ENCODE measurements at regions not wholly inside any gene's neighbourhood (a gene's known extent, or its start where the extent isn't known, plus 50 kb on each side); places are given as distances from the start of the nearest gene placed in this dataset.

GRCh38 chr5:35309365-35310130 lies 79.3 kb upstream of the PRLR start:
- no peaks in the 10 kb centered on the region for H3K23me2 ChIP-seq (ENCODE audit: low read depth, low read length)
- no peak overlapping the region for H3K4ac ChIP-seq (replicated peaks; ENCODE audit: insufficient read length, low read depth, low read length)
- no peak overlapping the region for H3K4me3 ChIP-seq (ENCODE audit: extremely low read depth in 1 of 4, insufficient read depth in 2 of 4, low read depth in 3 of 4, low read length in 4 of 4)
- WGBS, 2 experiments (ENCODE audit: extremely low coverage in 1 of 2, insufficient coverage in 1 of 2, insufficient read length in 1 of 2, insufficient replicate concordance in 2 of 2, low coverage in 1 of 2, low lambda C conversion rate in 2 of 2, missing lambda C conversion rate in 1 of 2) = 93% methylated on average over 7 of the region's 7 CpGs; no CpG with 5 or more reads in 1 of the 2 experiments
- no peaks in the 10 kb centered on the region for H3K79me1 ChIP-seq (ENCODE audit: low read depth, low read length)
- H3K9me3 ChIP-seq (ENCODE audit: insufficient read depth in 2 of 2, low read depth in 1 of 2, low read length in 1 of 2) = no peaks in the 10 kb centered on the region
- no peaks in the 10 kb centered on the region for H3K36me3 ChIP-seq (ENCODE audit: control insufficient read depth in 2 of 4, insufficient read depth in 4 of 4, low read length in 3 of 4)
- no peak overlapping the region for H2AK5ac ChIP-seq (ENCODE audit: low read depth, low read length)
- H2BK15ac ChIP-seq (ENCODE audit: low read length) = no peak overlapping the region
- H3K56ac ChIP-seq (replicated peaks; ENCODE audit: insufficient read length, low read depth, low read length) = no peak overlapping the region
- no peak for TF ChIP-seq RBBP5 (IDR thresholded peaks at IDR 0.05; ENCODE audit: borderline replicate concordance, low read depth, low read length)
- no peak for TF ChIP-seq POU5F1 (IDR thresholded peaks at IDR 0.05; ENCODE audit: low read depth, low read length)
- no peaks in the 10 kb centered on the region for H3K27me3 ChIP-seq (replicated peaks in 1 of 4; ENCODE audit: control insufficient read depth in 3 of 4, extremely low read depth in 1 of 4, insufficient read depth in 3 of 4, low read length in 3 of 4)
- DNase-seq (ENCODE audit: low read depth in 1 of 2, low spot score in 2 of 2) (no peak), FAIRE-seq (no peak)
- H4K20me1 ChIP-seq (replicated peaks in 1 of 2; ENCODE audit: control insufficient read depth in 1 of 2, insufficient read depth in 2 of 2, low read length in 2 of 2) = no peaks in the 10 kb centered on the region
- H3K27ac ChIP-seq (ENCODE audit: low read depth, low read length) = no peak overlapping the region
- no peak overlapping the region for H3K23ac ChIP-seq (ENCODE audit: insufficient read length)
- ChIA-PET POLR2A (ENCODE audit: partially characterized antibody) (interaction anchor here (0.8 kb wide), 1 partner anchor 28 kb away, joined by 4 read pairs; no protein-coding TSS in a partner anchor), CTCF (ENCODE audit: partially characterized antibody) (interaction anchor here (1.2 to 1.3 kb wide), 2 partner anchors 15 to 28 kb away, joined by 5 read pairs; no protein-coding TSS in a partner anchor)
- no peak overlapping the region for H4K8ac ChIP-seq (ENCODE audit: extremely low read depth, insufficient read depth, low read length)
- no peaks in the 10 kb centered on the region for H3K79me2 ChIP-seq (ENCODE audit: control insufficient read depth in 1 of 2, insufficient read depth in 2 of 2, low read length in 2 of 2)
- no peak overlapping the region for H3K14ac ChIP-seq (ENCODE audit: insufficient read length)
- H3K9ac ChIP-seq (replicated peaks in 1 of 4; ENCODE audit: extremely low read depth in 1 of 4, low read depth in 3 of 4, low read length in 3 of 4) = no peak overlapping the region
- peaks cover 0 to 6% (median 0%) of the 10 kb centered on the region in 4 experiments; a peak in 2 of 7 replicates for H3K4me1 ChIP-seq (replicated peaks in 1 of 4; ENCODE audit: control insufficient read depth in 3 of 4, insufficient read depth in 4 of 4, low read length in 3 of 4)
- H3K18ac ChIP-seq (ENCODE audit: extremely low read depth, low read length) = no peak overlapping the region
- H2AFZ ChIP-seq (ENCODE audit: low read length) = 0 out of 2 replicates have a peak overlapping the region, but pooled peaks have one; percentile 11
- no peak overlapping the region for H2BK20ac ChIP-seq (ENCODE audit: low read length)
- H3K4me2 ChIP-seq (ENCODE audit: insufficient read depth in 1 of 2, low read depth in 2 of 2, low read length in 2 of 2) = no peak overlapping the region
- no peak overlapping the region for H2BK12ac ChIP-seq (ENCODE audit: low read depth, low read length)
- no peak overlapping the region for H4K91ac ChIP-seq (replicated peaks; ENCODE audit: insufficient read length, low read length)
- no peak overlapping the region for H2BK5ac ChIP-seq (ENCODE audit: low read depth, low read length)
- H4K5ac ChIP-seq (ENCODE audit: insufficient read length, low read depth, low read length) = no peak overlapping the region
- H2BK120ac ChIP-seq (replicated peaks; ENCODE audit: low read depth, low read length) = no peak overlapping the region

All from H1 (cell line).